ENCODE measurements at regions not wholly inside any gene's neighbourhood (a gene's known extent, or its start where the extent isn't known, plus 50 kb on each side); places are given as distances from the start of the nearest gene placed in this dataset.

DNA sequence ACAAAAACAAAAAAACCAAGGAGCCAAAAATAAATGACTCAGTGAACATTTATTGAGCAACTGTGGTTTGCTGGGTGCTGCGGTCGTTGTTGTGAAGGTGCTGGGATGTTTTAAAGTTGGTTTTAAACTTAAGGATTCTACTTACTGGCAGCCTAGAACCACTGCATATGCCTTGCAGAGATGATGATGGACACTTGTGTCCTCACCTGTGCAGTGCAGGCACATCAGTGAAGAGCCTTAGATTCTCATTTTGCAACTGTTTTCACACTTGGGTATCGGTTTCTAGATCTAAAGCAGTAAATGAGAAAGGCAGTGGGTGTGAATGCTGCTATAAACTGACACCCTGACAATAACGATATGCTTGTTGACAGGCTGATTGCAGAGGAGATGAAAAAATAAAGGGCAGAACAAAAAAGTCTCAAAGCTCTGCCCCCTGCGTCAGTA lies 68.8 kb downstream of the UTRN start:
- TF ChIP-seq, protein P1, sequence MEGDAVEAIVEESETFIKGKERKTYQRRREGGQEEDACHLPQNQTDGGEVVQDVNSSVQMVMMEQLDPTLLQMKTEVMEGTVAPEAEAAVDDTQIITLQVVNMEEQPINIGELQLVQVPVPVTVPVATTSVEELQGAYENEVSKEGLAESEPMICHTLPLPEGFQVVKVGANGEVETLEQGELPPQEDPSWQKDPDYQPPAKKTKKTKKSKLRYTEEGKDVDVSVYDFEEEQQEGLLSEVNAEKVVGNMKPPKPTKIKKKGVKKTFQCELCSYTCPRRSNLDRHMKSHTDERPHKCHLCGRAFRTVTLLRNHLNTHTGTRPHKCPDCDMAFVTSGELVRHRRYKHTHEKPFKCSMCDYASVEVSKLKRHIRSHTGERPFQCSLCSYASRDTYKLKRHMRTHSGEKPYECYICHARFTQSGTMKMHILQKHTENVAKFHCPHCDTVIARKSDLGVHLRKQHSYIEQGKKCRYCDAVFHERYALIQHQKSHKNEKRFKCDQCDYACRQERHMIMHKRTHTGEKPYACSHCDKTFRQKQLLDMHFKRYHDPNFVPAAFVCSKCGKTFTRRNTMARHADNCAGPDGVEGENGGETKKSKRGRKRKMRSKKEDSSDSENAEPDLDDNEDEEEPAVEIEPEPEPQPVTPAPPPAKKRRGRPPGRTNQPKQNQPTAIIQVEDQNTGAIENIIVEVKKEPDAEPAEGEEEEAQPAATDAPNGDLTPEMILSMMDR (IDR thresholded peaks at IDR 0.05): no peak
- no peak for TF ChIP-seq ZFX (IDR thresholded peaks at IDR 0.05; ENCODE audit: borderline replicate concordance)

Measured in 22Rv1 (cell line).